ENCODE measurements at regions not wholly inside any gene's neighbourhood (a gene's known extent, or its start where the extent isn't known, plus 50 kb on each side); places are given as distances from the start of the nearest gene placed in this dataset.

DNA sequence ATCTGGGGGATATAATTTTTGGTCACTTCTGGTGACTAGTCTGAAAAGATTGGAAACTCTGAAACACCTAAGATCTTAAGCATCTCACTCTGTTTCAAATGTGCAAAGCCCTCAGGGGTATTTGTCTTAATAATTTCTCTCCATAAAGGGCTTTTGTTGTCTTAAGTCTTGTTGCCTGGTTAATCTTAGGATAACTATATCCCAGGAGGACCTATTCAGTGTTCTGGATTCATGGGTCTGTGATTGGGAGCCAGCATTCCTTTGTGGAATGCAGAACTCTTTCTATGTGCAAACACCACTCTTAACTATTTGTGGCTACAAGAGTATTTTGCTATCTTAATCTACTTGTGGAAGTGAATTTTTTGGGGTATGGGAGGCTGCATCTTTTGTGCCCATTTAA, 1573.0 kb upstream of the PRMT6 start:
- no peaks in the 10 kb centered on the region for H3K9me3 ChIP-seq (ENCODE audit: insufficient read depth, low read length, severe bottlenecking)
- TF ChIP-seq, protein P1, sequence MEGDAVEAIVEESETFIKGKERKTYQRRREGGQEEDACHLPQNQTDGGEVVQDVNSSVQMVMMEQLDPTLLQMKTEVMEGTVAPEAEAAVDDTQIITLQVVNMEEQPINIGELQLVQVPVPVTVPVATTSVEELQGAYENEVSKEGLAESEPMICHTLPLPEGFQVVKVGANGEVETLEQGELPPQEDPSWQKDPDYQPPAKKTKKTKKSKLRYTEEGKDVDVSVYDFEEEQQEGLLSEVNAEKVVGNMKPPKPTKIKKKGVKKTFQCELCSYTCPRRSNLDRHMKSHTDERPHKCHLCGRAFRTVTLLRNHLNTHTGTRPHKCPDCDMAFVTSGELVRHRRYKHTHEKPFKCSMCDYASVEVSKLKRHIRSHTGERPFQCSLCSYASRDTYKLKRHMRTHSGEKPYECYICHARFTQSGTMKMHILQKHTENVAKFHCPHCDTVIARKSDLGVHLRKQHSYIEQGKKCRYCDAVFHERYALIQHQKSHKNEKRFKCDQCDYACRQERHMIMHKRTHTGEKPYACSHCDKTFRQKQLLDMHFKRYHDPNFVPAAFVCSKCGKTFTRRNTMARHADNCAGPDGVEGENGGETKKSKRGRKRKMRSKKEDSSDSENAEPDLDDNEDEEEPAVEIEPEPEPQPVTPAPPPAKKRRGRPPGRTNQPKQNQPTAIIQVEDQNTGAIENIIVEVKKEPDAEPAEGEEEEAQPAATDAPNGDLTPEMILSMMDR (IDR thresholded peaks at IDR 0.05; ENCODE audit: borderline replicate concordance, extremely low read depth, low read length, poor library complexity, severe bottlenecking): no peak
- no peak for TF ChIP-seq EZH2 (IDR thresholded peaks at IDR 0.05; ENCODE audit: borderline replicate concordance, low read depth, low read length, severe bottlenecking)
- ATAC-seq (ENCODE audit: insufficient read depth, low read depth): no peak

DNA sequence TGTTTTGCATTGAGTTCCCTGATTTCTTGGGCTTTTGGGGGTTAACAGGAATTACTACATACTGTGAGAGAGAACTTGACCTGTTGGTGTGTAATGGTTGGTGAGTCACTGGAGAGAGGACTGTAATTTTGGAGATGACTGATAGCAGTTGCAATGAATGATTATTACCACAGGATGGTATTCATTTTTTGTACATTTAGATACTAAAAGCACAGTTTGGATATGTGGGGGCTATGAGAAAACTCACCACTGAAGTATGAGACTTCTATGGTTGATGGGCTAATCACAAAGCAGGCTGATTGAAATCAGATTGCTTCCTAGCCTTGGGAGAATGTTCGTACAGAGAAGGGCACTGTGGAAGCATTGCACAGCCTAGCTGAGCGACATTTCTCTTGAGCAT, 1571.3 kb upstream of the PRMT6 start:
- H3K4me1 ChIP-seq (ENCODE audit: insufficient read depth, low read length): no peaks in the 10 kb centered on the region
- no peaks in the 10 kb centered on the region for H3K79me2 ChIP-seq (ENCODE audit: insufficient read depth, low read length)
- H3K4me3 ChIP-seq (ENCODE audit: low read depth in 1 of 2, low read length in 2 of 2): no peak overlapping the region
- H3K9ac ChIP-seq (ENCODE audit: low read depth, low read length): no peak overlapping the region
- H3K36me3 ChIP-seq (ENCODE audit: insufficient read depth, low read length): no peaks in the 10 kb centered on the region
- H3K4me2 ChIP-seq (ENCODE audit: insufficient read depth, low read length): no peak overlapping the region
- DNase-seq: no peak
- no peaks in the 10 kb centered on the region for H3K27me3 ChIP-seq (ENCODE audit: insufficient read depth, low read length, poor library complexity)
- H4K20me1 ChIP-seq (ENCODE audit: insufficient read depth, low read length): no peaks in the 10 kb centered on the region
- no peaks in the 10 kb centered on the region for H3K9me3 ChIP-seq (ENCODE audit: insufficient read depth, low read length, severe bottlenecking)
- H2AFZ ChIP-seq (ENCODE audit: low read depth, low read length): no peak overlapping the region; the same call in 1 of the 2 replicates
- H3K27ac ChIP-seq (ENCODE audit: low read length): no peak overlapping the region
- no peak for ATAC-seq (ENCODE audit: insufficient read depth, low read depth)
- TF ChIP-seq EZH2 (IDR thresholded peaks at IDR 0.05; ENCODE audit: borderline replicate concordance, low read depth, low read length, severe bottlenecking): no peak
- TF ChIP-seq, protein P1 (IDR thresholded peaks at IDR 0.05; ENCODE audit: borderline replicate concordance, extremely low read depth, low read length, poor library complexity, severe bottlenecking): no peak

More for the DNA sequence above, 1573.0 kb upstream of the PRMT6 start:
- Histone ChIP-seq H3K27me3 (ENCODE audit: insufficient read depth, low read length, poor library complexity) (no peaks in the 10 kb centered on the region), H3K4me1 (ENCODE audit: insufficient read depth, low read length) (no peaks in the 10 kb centered on the region), H3K4me3 (ENCODE audit: low read depth in 1 of 2, low read length in 2 of 2) (no peak overlapping the region), H3K9ac (ENCODE audit: low read depth, low read length) (no peak overlapping the region), H3K27ac (ENCODE audit: low read length) (no peak overlapping the region), H3K36me3 (ENCODE audit: insufficient read depth, low read length) (no peaks in the 10 kb centered on the region), H4K20me1 (ENCODE audit: insufficient read depth, low read length) (no peaks in the 10 kb centered on the region), H3K79me2 (ENCODE audit: insufficient read depth, low read length) (no peaks in the 10 kb centered on the region), H2AFZ (ENCODE audit: low read depth, low read length) (no peak overlapping the region), H3K4me2 (ENCODE audit: insufficient read depth, low read length) (no peak overlapping the region)
- no peak for DNase-seq

DNA sequence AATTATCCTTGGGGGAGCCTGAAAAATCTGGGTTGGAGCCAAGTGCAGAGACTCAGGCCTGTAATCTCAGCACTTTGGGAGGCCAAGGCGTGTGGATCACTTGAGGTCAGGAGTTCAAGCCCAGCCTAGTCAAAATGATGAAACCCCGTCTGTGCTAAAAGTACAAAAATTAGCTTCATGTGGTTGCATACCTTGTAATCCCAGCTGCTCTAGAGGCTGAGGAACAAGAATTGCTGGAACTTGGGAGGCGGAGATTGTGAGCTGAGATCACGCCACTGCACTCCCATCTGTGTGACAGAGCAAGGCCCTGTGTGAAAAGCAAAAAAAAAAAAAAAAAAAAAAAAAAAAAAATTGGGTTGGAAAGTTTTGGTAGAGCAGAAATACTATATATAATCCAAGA, 1563.6 kb upstream of the PRMT6 start:
- Histone ChIP-seq H2AFZ (ENCODE audit: low read depth, low read length) (no peak overlapping the region), H3K9ac (ENCODE audit: low read depth, low read length) (no peak overlapping the region), H3K4me1 (ENCODE audit: insufficient read depth, low read length) (no peaks in the 10 kb centered on the region), H3K4me2 (ENCODE audit: insufficient read depth, low read length) (no peak overlapping the region), H3K36me3 (ENCODE audit: insufficient read depth, low read length) (no peaks in the 10 kb centered on the region), H4K20me1 (ENCODE audit: insufficient read depth, low read length) (no peaks in the 10 kb centered on the region), H3K9me3 (ENCODE audit: insufficient read depth, low read length, severe bottlenecking) (no peaks in the 10 kb centered on the region), H3K79me2 (ENCODE audit: insufficient read depth, low read length) (no peaks in the 10 kb centered on the region), H3K27me3 (ENCODE audit: insufficient read depth, low read length, poor library complexity) (no peaks in the 10 kb centered on the region), H3K27ac (ENCODE audit: low read length) (no peak overlapping the region), H3K4me3 (ENCODE audit: low read depth in 1 of 2, low read length in 2 of 2) (no peak overlapping the region)
- TF ChIP-seq EZH2 (IDR thresholded peaks at IDR 0.05; ENCODE audit: borderline replicate concordance, low read depth, low read length, severe bottlenecking): no peak
- TF ChIP-seq, protein P1 (IDR thresholded peaks at IDR 0.05; ENCODE audit: borderline replicate concordance, extremely low read depth, low read length, poor library complexity, severe bottlenecking): no peak
- ATAC-seq (ENCODE audit: insufficient read depth, low read depth): no peak
- no peak for DNase-seq

DNA sequence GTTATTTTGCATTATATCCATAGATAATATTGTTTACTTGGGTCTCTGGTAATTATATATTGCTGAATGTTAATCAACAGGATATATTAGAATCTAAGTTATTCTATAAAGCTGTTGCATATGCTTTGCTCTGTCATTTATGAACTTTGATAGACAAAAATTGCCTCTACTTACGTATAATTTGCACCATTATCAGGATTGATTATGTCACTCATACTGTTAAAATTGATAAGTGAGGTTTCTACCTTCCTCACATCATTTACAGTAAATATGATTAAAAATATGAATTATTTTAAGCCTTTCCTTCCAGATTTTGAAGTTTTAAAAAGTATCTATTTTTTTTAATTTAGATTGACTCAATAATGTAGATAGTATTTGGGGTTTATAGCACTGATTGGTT, 1540.4 kb upstream of the PRMT6 start:
- H3K79me2 ChIP-seq (ENCODE audit: insufficient read depth, low read length): no peaks in the 10 kb centered on the region
- H3K4me1 ChIP-seq (ENCODE audit: insufficient read depth, low read length): no peaks in the 10 kb centered on the region
- H3K36me3 ChIP-seq (ENCODE audit: insufficient read depth, low read length): no peaks in the 10 kb centered on the region
- H3K27ac ChIP-seq (ENCODE audit: low read length): no peak overlapping the region
- H3K4me3 ChIP-seq (ENCODE audit: low read depth in 1 of 2, low read length in 2 of 2): no peak overlapping the region
- no peak overlapping the region for H3K9ac ChIP-seq (ENCODE audit: low read depth, low read length)
- ATAC-seq (ENCODE audit: insufficient read depth, low read depth) (no peak), DNase-seq (no peak)
- no peak overlapping the region for H3K4me2 ChIP-seq (ENCODE audit: insufficient read depth, low read length)
- no peaks in the 10 kb centered on the region for H4K20me1 ChIP-seq (ENCODE audit: insufficient read depth, low read length)
- no peaks in the 10 kb centered on the region for H3K9me3 ChIP-seq (ENCODE audit: insufficient read depth, low read length, severe bottlenecking)
- H3K27me3 ChIP-seq (ENCODE audit: insufficient read depth, low read length, poor library complexity): no peaks in the 10 kb centered on the region
- H2AFZ ChIP-seq (ENCODE audit: low read depth, low read length): no peak overlapping the region
- TF ChIP-seq, protein P1 (IDR thresholded peaks at IDR 0.05; ENCODE audit: borderline replicate concordance, extremely low read depth, low read length, poor library complexity, severe bottlenecking): no peak
- no peak for TF ChIP-seq EZH2 (IDR thresholded peaks at IDR 0.05; ENCODE audit: borderline replicate concordance, low read depth, low read length, severe bottlenecking)
